ENCODE measurements at regions not wholly inside any gene's neighbourhood (a gene's known extent, or its start where the extent isn't known, plus 50 kb on each side); places are given as distances from the start of the nearest gene placed in this dataset.
"Not testable (repeated sequence)": the region's sequence is repeated elsewhere in the genome, so short reads cannot be mapped to it uniquely, and the experiment has no call there.

DNA sequence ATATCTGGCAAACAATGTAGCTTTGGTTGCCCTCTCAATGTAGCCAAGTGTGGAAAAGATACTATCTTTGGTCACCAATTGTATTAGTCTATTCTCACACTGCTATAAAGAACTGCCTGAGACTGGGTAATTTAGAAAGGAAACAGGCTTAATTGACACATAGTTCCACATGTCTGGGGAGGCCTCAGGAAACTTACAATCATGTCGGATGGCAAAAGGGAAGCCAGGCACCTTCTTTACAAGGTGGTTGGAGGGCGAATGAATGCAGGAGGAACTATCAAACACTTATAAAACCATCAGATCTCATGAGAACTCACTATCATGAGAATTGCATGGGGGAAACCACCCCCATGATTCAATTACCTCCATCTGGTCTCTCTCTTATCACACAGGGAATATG lies 133.1 kb upstream of the TBCA start:
- DNase-seq (ENCODE audit: low read depth in 2 of 2), result no peak

GRCh38 chr5:77908787-77909186 lies 132.6 kb upstream of the TBCA start:
- no peak for DNase-seq (ENCODE audit: low read depth in 2 of 2)

- DNase-seq (ENCODE audit: low read depth in 2 of 2), result no peak
Observed at GRCh38 chr5:77907786-77908185, 131.6 kb upstream of the TBCA start.

- DNase-seq (ENCODE audit: low read depth in 2 of 2), result no peak
Observed at GRCh38 chr5:77906806-77907205, 130.7 kb upstream of the TBCA start.

- no peak for DNase-seq (ENCODE audit: low read depth in 2 of 2)
Observed at GRCh38 chr5:77904362-77904761, 128.2 kb upstream of the TBCA start.

DNA sequence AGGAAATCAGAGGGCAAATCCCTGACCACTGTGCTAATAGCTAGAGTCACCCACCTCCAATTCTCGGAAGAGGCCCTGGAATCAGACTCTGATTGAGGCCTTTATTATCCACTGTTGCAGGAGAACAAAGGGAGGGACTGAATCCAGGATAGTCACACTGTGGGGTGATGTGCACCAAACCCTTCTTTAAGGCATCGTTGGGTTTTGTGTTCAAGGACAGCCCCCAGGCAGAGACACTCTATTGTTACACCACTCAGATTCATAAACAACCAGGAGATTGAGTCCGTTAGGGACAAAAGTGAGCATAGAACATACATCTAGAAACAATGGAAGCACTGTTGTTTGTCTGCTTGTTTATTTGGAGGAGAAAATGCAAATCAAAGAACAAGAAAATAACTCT lies 124.6 kb upstream of the TBCA start:
- no peak for DNase-seq (ENCODE audit: low read depth in 2 of 2)

DNA sequence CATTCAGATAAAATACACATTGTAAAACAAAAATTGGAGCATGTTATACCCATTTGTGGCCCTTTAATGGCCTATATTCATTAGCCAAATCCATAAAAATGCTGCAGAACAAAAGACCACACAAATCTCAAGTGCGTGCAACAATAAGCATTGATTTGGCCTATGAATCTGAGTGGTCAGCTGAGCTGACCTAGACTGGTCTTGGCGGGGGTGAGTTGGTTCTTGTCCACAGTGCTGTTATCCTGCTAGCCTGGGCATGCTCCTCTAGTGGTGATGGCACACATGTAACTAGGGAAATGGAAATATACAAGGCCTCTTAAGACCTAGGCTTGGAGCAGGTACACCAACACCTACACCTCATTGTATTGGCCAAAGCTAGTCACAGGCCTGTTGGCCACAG lies 122.2 kb upstream of the TBCA start:
- DNase-seq (ENCODE audit: low read depth in 2 of 2), result no peak

DNA sequence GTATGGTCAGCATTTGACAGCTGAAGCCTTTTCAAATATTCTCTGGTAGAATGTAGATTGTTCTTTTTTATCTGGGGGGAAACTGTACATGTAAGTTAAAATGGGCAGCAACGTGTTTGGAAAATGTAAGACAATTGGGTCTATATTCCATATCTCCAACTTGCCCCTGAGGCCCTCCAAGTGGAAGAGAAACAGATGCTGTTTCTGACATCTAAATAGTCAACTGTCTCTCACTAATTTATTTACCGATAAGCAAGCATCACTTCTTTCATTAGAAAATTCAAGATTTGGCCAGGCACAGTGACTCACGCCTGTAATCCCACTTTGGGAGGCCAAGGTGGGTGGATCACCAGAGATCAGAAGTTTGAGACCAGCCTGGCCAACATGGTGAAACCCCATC lies 120.2 kb upstream of the TBCA start:
- DNase-seq (ENCODE audit: low read depth in 2 of 2), result no peak

DNA sequence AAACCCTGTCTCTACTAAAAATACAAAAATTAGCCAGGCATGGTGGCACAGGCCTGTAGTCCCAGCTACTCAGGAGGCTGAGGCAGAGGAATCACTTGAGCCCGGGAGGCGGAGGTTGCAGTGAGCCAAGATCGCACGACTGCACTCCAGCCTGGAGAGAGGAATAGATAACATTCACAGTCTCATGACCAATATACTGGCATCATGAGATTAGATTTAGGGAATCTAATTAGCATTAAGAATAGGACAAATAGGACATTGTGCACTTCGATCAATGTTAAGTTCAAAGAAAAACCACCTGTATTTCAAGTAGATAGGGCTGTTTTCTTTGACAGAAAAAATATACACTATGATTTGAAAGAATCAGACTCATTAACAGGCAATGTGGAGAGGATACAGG lies 118.0 kb upstream of the TBCA start:
- DNase-seq (ENCODE audit: low read depth in 2 of 2), result not testable (repeated sequence)

GRCh38 chr5:77893225-77893860 lies 117.2 kb upstream of the TBCA start:
- DNase-seq (ENCODE audit: low read depth in 2 of 2), result no peak

GRCh38 chr5:77892061-77893010 lies 116.2 kb upstream of the TBCA start:
- no peak for DNase-seq (ENCODE audit: low read depth in 2 of 2)

GRCh38 chr5:77885519-77885918 lies 109.4 kb upstream of the TBCA start:
- DNase-seq (ENCODE audit: low read depth in 2 of 2), result no peak

DNA sequence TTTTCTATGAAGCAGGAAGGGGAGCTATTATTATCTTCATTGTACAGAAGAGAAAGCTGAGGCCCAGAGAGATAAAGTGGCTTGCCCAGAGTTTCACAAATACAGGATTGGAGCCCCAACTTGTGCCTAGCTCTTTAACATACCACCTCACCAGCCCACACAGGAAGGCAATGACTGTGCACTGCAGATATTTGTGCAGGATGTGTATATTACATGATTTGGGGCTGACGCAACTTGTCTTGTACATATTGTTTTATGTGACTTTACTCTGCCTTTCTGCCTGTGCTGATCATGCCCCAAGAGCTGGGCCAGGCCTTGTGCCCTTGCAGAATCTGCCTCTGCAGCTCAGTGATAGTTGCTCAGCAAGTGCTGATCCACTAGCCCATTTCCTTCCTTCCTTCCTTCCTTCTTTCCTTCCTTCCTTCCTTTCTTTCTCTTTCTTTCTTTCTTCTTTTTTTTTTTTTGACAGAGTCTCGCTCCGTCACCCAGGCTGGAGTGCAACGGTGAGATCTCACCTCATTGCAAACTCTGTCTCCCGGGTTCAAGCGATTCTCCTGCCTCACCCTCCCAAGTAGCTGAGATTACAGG lies 106.6 kb upstream of the TBCA start:
- DNase-seq (ENCODE audit: low read depth in 2 of 2), result no peak

- DNase-seq (ENCODE audit: low read depth in 2 of 2), result no peak
Observed at GRCh38 chr5:77881528-77881927, 105.4 kb upstream of the TBCA start.

GRCh38 chr5:77877516-77878355 lies 101.6 kb upstream of the TBCA start:
- no peak for DNase-seq (ENCODE audit: low read depth in 2 of 2)

- no peak for DNase-seq (ENCODE audit: low read depth in 2 of 2)
Observed at GRCh38 chr5:77876862-77877502, 100.8 kb upstream of the TBCA start.

GRCh38 chr5:77876316-77876715 lies 100.2 kb upstream of the TBCA start:
- DNase-seq (ENCODE audit: low read depth in 2 of 2), result no peak

GRCh38 chr5:77874691-77875090 lies 98.6 kb upstream of the TBCA start:
- no peak for DNase-seq (ENCODE audit: low read depth in 2 of 2)

DNA sequence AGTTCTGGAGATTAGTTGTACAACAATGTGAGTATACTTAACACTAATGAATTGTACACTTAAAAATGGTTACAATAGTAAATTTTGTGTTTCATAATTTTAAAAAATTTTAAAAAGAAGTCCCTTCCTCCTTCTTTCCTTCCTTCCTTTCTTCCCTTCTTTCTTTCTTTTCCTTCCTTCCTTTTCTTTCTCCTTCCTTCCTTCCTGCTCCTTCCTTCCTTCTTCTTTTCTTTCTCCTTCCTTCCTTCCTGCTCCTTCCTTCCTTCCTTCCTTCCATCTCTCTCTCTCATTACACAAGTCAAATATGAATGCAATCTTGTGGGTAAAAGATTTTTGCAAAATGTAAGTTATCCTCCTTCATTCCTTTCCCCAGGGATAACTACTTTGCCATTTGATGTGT lies 97.1 kb upstream of the TBCA start:
- no peak for DNase-seq (ENCODE audit: low read depth in 2 of 2)

DNA sequence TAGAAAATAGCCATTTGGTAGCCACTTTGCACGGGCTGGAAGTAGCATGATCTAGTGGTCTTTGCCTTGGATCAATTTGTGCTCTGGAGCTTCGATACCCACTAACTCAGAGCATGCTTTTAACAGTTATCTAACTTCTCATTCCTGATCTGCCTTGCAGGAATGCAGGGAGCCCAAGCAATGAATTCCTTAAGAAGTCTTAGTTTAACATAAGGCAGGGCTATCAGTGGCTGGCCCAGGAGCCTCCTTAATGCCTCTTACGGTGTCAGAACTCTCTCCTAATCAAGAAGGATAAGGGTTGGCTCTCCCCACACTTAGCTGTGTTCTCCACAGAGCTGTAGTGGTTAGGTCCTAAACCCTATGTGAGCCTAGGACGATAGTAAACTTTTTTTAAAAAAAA lies 95.8 kb upstream of the TBCA start:
- no peak for DNase-seq (ENCODE audit: low read depth in 2 of 2)

GRCh38 chr5:77871016-77871415 lies 94.9 kb upstream of the TBCA start:
- no peak for DNase-seq (ENCODE audit: low read depth in 2 of 2)
